IPS DF 4.7 (cell line): ENCODE measurements at regions not wholly inside any gene's neighbourhood (a gene's known extent, or its start where the extent isn't known, plus 50 kb on each side); places are given as distances from the start of the nearest gene placed in this dataset.
"Not testable (repeated sequence)": the region's sequence is repeated elsewhere in the genome, so short reads cannot be mapped to it uniquely, and the experiment has no call there.

Experiments used
- DNase-seq: peaks from one replicate; pipeline ENCODE4 v3.0.0-alpha.2; 2013; ENCODE audit warnings: low spot score; ENCODE audit errors: extremely low read depth

GRCh38 chr7:6938284-6938683 lies 112.2 kb upstream of the CCZ1B start:
- not testable (repeated sequence) for DNase-seq

- not testable (repeated sequence) for DNase-seq
Observed at GRCh38 chr7:6939126-6939525, 113.1 kb upstream of the CCZ1B start.

GRCh38 chr7:6939896-6940295 lies 113.8 kb upstream of the CCZ1B start:
- DNase-seq, result not testable (repeated sequence)

DNA sequence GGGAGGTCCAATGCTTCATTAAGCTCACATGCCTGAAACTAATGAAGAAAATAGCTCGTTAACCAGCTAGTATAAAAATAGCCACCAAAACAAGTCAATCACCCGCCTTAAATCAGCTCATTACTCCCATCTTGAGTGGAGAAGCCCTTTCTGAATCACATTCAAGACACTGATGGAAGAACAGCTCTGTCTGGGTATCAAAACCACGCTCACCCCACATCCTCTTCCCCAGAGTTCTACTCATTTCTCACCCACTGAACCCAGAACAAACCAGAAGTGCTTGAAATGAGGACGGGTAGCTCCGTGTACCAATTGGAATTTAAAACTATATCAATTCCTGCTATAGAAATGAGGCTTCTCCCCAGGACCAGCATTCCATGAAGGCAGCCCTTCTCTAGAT lies 120.8 kb upstream of the CCZ1B start:
- not testable (repeated sequence) for DNase-seq

DNA sequence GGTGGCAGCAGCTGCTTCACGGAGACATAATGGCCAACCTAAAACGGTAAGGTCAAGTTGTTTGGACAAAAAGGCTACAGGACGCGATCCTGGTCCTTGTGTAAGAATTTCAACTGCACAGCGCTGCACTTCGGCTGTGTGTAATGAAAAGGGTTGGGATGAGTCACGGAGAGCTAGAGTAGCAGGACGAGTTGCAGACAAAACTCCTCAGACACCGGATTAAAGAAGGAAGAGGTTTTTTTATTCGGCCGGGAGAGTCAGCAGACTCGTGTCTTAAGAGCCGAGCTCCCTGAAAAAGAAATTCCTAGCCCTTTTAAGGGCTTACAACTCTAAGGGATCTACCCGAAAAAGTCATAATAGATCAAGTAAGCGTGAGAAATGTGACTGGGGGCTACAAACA lies 124.2 kb upstream of the CCZ1B start:
- not testable (repeated sequence) for DNase-seq

DNA sequence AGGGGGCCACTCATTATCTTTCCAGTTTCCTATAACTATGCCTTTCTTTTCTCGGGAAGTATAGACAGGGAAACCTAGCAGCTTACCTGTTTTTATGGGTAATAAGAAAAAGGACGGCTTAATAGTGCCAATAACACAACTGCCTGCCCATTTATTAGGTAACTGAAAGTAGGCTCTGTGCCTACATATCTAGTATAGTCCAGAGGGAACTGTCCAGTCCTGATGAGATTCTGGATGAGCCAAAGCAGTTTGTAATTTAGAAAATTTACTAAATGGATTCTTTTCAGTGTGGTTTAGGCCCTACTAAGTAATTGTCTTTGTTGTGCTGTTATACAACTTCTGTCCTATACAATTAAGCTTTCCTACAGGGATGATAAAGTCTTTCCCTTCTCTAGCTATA lies 125.5 kb upstream of the CCZ1B start:
- DNase-seq, result not testable (repeated sequence)

DNA sequence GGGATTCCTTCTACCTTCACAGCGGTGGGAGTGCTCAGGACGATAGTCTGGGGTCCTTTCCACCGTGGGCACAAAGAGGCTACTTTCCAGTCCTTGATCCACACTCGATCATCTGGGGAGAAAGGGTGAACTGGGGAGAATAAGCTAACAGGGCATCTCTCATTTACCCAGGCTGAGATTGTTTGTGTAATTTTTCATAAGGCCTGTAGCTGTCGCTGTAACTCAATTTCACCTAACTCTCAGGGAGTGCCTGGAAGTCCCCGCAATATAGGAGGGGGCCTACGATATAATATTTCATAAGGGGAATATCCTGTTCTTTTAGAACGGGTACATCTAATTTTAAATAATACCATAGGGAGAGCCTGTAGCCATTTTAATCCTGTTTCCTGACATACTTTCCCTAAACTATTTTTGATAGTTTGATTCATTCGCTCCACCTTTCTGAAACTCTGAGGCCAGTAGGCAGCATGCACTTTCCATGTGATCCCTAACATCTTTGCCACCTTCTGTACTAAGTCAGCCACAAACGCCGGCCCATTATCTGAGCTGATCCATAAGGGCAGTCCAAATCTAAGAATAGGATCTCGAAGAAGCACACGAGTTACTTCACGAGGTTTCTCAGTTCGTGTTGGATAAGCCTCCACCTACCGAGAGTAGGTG lies 127.2 kb upstream of the CCZ1B start:
- not testable (repeated sequence) for DNase-seq

- DNase-seq, result not testable (repeated sequence)
Observed at GRCh38 chr7:6953798-6954181, 127.7 kb upstream of the CCZ1B start.

DNA sequence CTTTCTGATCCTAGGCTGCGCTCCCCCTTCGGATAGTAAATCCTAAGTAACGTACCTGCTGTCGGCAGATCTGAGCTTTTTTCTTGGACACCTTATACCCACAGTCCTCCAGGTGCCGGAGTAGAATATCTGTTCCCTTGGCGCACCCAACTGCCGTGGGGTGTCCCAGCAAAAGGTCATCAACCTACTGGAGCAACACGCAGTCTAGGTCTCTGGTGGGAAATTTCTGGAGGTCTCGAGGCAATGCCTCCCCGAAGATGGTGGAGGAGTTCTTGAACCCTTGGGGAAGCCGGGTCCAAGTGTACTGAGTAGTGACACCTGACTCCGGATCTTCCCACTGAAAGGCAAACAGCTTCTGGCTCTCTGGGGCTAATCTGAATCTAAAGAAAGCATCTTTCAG lies 129.3 kb upstream of the CCZ1B start:
- not testable (repeated sequence) for DNase-seq

DNA sequence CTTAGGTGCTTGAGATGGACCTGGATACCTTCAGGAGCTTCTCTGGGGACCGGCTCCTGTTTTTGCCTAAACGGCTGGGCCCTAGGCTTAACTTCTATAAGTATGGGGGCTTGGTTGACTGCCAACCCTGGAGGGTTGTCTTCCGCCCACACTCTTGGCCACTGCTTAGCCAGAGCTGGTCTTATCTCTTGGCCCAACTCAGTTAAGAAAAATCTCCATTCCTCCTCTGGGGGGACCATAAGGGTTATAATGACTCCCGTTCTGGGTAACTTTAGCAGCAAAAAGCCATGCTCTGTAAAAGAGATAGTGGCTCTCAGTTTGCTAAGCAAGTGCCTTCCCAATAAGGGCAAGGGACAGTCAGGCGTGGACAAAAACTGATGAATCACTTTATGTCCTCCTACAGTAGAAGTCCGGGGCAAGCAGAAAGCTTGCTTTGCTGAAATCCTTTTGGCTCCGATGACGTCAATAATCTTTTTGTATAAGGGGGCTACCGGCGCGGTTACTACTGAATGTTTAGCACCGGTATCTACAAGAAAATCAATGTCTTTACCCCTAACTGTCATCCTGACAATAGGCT lies 130.0 kb upstream of the CCZ1B start:
- DNase-seq, result not testable (repeated sequence)

DNA sequence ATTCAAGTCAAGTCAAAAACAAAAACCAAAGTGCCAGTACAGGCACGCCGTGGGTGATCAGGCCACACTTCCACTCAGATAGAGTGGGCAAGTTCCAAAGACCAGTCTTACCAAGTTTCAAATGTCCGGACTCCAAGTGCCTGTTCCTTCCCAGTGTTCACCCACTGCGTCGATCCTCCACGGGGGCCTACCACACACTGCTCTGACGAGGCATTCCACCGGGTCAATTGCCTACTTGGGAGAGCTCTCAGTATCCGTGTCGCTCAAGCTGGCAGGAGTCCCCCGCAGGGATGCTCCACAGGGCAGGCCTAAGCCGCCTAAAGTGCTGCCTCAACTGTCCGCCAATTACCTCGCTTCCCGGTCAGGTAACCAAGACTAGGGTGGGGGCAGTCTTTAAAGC lies 132.3 kb upstream of the CCZ1B start:
- DNase-seq, result not testable (repeated sequence)

DNA sequence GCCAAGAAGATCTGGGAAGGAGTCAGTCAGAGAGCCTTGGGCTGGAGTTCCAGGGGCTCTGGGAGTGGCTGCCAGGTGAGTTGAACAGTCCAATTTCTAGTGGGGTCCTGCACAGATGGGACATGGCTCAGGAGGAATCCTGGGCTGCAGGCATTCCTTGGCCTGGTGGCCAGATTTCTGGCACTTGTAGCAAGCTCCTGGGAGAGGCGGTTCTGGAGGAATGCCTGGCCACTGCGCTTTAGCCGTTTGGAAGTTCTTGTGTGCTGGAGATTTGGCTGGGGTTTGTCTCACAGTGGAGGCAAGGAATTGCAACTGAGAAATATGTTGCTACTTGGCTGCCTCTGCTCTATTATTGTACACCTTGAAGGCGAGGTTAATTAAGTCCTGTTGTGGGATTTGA lies 133.9 kb upstream of the CCZ1B start:
- not testable (repeated sequence) for DNase-seq

- DNase-seq, result not testable (repeated sequence)
Observed at GRCh38 chr7:6962871-6963270, 136.8 kb upstream of the CCZ1B start.

DNA sequence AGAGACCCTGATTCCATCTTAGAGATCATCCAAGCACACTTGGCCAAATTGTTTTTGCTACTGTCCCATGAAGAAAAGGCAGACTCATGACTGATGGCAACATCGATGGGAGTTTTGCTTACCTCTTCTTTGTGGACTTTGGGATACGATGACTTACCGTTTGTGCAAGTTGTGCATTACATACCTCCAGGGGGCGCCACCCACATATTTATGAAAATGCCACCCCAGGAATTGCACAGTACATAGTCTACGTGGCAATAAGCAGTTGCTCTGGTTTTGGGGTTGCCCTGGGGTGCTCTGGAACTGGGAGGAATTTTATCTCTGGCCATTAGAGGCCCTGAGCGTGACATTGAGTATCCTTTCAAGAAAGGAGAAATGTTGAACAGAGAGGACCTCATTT lies 139.0 kb upstream of the CCZ1B start:
- not testable (repeated sequence) for DNase-seq

GRCh38 chr7:6970180-6970579 lies 144.1 kb upstream of the CCZ1B start:
- not testable (repeated sequence) for DNase-seq

GRCh38 chr7:6974876-6975275 lies 148.8 kb upstream of the CCZ1B start:
- DNase-seq, result not testable (repeated sequence)

DNA sequence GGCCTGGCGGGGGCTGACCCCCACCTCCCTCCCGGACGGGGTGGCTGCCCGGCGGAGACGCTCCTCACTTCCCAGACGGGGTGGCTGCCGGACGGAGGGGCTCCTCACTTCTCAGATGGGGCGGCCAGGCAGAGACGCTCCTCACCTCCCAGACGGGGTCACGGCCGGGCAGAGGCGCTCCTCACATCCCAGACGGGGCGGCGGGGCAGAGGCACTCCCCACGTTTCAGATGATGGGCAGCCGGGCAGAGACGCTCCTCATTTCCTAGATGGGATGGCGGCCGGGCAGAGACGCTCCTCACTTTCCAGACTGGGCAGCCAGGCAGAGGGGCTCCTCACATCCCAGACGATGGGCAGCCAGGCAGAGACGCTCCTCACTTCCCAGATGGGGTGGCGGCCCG lies 149.3 kb upstream of the CCZ1B start:
- DNase-seq, result not testable (repeated sequence)

DNA sequence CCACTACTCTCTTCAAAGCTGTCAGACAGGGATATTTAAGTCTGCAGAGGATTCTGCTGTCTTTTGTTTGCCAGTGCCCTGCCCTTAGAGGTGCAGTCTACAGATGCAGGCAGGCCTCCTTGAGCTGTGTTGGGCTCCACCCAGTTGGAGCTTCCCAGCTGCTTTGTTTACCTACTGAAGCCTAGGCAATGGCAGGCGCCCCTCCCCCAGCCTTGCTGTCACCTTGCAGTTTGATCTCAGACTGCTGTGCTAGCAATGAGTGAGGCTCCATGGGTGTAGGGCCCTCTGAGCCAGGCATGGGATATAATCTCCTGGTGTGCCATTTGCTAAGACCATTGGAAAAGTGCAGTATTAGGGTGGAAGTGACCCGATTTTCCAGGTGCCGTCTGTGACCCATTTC lies 151.3 kb upstream of the CCZ1B start:
- DNase-seq, result not testable (repeated sequence)

DNA sequence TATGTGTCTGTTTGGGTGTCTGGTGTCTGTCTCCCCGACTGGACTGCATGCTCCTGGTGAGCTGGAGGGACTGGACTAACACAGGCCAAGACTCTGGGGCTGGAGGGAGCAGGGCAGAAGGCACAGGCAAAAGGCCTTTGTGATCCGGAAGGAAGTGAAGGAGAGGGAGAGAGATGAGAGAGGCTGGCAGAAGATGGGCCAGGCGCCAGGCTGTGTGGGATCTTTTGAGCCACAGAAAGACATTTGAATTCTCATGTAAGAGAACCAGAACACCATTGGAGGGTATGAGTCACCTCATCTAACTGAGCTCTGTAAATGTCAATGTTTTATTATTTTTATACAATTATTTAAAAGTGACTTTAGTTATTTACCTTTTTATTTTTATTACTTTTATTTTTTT lies 152.3 kb upstream of the CCZ1B start:
- DNase-seq, result not testable (repeated sequence)

DNA sequence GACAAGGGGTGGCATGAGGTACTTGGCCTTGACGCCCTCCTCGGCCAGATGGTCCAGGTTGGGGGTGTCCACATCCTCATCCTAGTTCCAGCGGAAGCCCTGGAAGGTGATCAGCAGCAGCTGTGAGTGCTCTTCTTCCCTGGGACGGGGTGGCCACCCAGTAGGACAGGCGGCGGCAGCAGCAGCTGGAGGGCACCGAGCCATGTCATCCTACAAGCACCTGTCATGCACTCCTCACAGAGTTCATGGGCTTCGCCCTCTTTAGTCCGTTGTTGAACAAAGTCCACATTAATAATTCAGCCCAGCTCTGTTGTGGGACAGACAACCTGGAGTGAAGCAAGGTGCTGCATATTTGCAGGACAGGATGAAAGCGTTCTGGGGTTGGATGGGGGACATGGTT lies 153.4 kb upstream of the CCZ1B start:
- DNase-seq, result not testable (repeated sequence)

DNA sequence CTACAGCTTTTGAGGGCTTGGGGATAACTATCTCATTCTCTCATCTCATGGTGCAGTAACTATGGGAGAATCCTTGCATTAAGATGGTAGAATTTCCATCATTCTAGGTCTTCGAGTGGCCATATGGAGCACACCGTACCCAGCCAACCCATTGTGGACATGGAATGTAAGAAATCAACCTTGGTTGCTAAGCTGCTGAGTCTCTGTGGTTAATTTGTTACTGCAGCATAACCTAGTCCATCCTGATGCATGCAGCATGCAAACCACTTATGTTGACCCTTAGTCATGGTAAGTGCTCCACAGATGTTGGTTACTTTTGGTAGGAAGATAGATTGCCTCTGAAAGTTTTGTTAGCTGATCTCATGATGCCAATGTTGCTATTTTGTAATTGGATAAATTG lies 156.3 kb upstream of the CCZ1B start:
- DNase-seq, result not testable (repeated sequence)

DNA sequence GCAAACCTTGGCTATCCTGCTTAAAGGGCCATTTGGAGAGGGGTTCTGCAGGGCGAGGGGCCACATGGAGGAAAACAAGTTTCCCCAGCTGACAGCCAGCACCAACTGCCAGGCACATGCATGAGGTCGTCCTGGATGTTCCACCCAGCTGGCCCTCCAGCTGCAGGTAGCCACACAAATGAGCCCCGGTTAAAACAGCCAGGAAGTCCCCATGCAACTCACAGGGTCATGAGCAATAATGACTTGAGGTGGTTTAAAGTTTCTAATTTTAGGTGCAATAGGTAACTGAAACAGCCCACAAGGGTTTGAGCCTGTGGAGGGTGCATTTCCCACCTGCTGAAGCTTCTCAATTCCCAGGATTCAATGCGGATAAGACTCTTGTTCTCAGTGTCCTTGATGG lies 160.8 kb upstream of the CCZ1B start:
- not testable (repeated sequence) for DNase-seq

DNA sequence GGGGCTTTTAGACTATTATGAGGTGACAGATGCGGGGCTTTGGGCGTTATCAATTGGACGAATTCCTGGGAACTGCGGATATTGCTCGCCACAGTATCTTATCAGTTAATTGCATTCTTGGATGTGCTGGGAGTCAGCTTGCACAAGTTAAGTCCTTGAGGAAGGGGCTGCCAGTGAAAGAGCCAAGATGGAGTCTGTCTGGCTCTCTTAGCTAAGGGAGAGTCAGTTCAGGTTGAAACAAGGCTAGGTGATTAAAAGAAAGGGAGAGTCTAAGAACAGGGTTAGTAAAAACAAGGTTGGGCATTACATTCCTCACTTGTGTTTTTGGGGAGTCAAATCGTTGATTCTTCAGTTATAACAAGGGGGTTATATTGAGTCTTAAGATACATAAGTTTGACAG lies 162.5 kb upstream of the CCZ1B start:
- not testable (repeated sequence) for DNase-seq
